Neuronal stem cell (in vitro differentiated cells): ENCODE measurements at regions not wholly inside any gene's neighbourhood (a gene's known extent, or its start where the extent isn't known, plus 50 kb on each side); places are given as distances from the start of the nearest gene placed in this dataset.

Experiments
- DNase-seq: peaks from one replicate; pipeline ENCODE4 v3.0.0-alpha.2; 2013; ENCODE audit warnings: low spot score
- H2AFZ ChIP-seq: one replicate; pipeline ENCODE4 v1.6.1; 2013; ENCODE audit warnings: mild to moderate bottlenecking, low read length, inconsistent platforms
- H2AK5ac ChIP-seq: 2 replicates; pipeline ENCODE4 v1.6.1; 2013; ENCODE audit warnings: low read depth, mild to moderate bottlenecking, inconsistent platforms, low read length, moderate library complexity, mixed read lengths
- H2BK120ac ChIP-seq: 2 replicates; pipeline ENCODE4 v1.6.1; 2013; ENCODE audit warnings: low read depth, mild to moderate bottlenecking, inconsistent platforms, low read length, moderate library complexity, mixed read lengths
- H2BK12ac ChIP-seq: one replicate; pipeline ENCODE4 v1.6.1; 2013; ENCODE audit warnings: low read length, inconsistent platforms
- H2BK15ac ChIP-seq: 2 replicates; pipeline ENCODE4 v1.6.1; 2013; ENCODE audit warnings: mild to moderate bottlenecking, low read length, inconsistent platforms, mixed read lengths
- H2BK5ac ChIP-seq: one replicate; pipeline ENCODE4 v1.6.1; 2013; ENCODE audit warnings: inconsistent platforms, mild to moderate bottlenecking, low read length, moderate library complexity
- H3K14ac ChIP-seq: one replicate; pipeline ENCODE4 v1.6.1; 2013; ENCODE audit warnings: low read length, inconsistent platforms
- H3K18ac ChIP-seq: 2 replicates; pipeline ENCODE4 v1.6.1; 2013; ENCODE audit warnings: low read length, inconsistent platforms
- H3K23ac ChIP-seq: 2 replicates; pipeline ENCODE4 v1.6.1; 2013; ENCODE audit warnings: low read depth, mild to moderate bottlenecking, mixed read lengths, low read length, inconsistent platforms; ENCODE audit not compliant: poor library complexity
- H3K27ac ChIP-seq: replicated peaks from 3 replicates; pipeline ENCODE4 v1.5.1; 2013; ENCODE audit warnings: low read length, inconsistent platforms
- H3K27me3 ChIP-seq, 3 experiments: 2 replicates each; pipeline ENCODE4 v1.6.1; 2013; ENCODE audit warnings: low read length in 3 of 3, mild to moderate bottlenecking in 2 of 3, inconsistent platforms in 1 of 3, low read depth in 1 of 3, mixed read lengths in 1 of 3, moderate library complexity in 1 of 3; ENCODE audit not compliant: control insufficient read depth in 3 of 3, insufficient read depth in 3 of 3
- H3K36me3 ChIP-seq, 2 donors: replicated peaks in 1 of 2; 2 replicates each; pipeline ENCODE4 v1.6.1; 2013; ENCODE audit warnings: low read length in 2 of 2; ENCODE audit not compliant: control insufficient read depth in 2 of 2, insufficient read depth in 2 of 2
- H3K4ac ChIP-seq: 2 replicates; pipeline ENCODE4 v1.6.1; 2013; ENCODE audit warnings: inconsistent platforms, mild to moderate bottlenecking, low read length, moderate library complexity
- H3K4me1 ChIP-seq, 2 donors: 1 replicate in 1 of 2; 2 replicates in 1 of 2; pipeline ENCODE4 v1.6.1; 2013; ENCODE audit warnings: low read length in 2 of 2, low read depth in 1 of 2; ENCODE audit not compliant: control insufficient read depth in 2 of 2, insufficient read depth in 1 of 2
- H3K4me2 ChIP-seq: one replicate; pipeline ENCODE4 v1.6.1; 2013; ENCODE audit warnings: mild to moderate bottlenecking, low read length, inconsistent platforms; ENCODE audit not compliant: insufficient read depth, poor library complexity, severe bottlenecking
- H3K4me3 ChIP-seq, 2 donors: 2 replicates each; pipeline ENCODE4 v1.5.1; 2013; ENCODE audit warnings: low read length in 2 of 2, mild to moderate bottlenecking in 2 of 2, inconsistent platforms in 1 of 2, moderate library complexity in 1 of 2
- H3K79me1 ChIP-seq: one replicate; pipeline ENCODE4 v1.6.1; 2013; ENCODE audit warnings: low read depth, mild to moderate bottlenecking, inconsistent platforms, low read length, moderate library complexity
- H3K9ac ChIP-seq: one replicate; pipeline ENCODE4 v1.6.1; 2013; ENCODE audit warnings: mild to moderate bottlenecking, low read depth, low read length, inconsistent platforms; ENCODE audit not compliant: poor library complexity
- H3K9me3 ChIP-seq, 2 donors: replicated peaks in 1 of 2; 2 replicates each; pipeline versions ENCODE3 to v1.6.1; 2013; ENCODE audit warnings: low read length in 2 of 2, mild to moderate bottlenecking in 2 of 2, inconsistent platforms in 1 of 2, low read depth in 1 of 2, mixed read lengths in 1 of 2, moderate library complexity in 1 of 2; ENCODE audit not compliant: control insufficient read depth in 2 of 2, insufficient read depth in 1 of 2
- H4K8ac ChIP-seq: one replicate; pipeline ENCODE4 v1.6.1; 2013; ENCODE audit warnings: low read depth, mild to moderate bottlenecking, inconsistent platforms, low read length, moderate library complexity
- H4K91ac ChIP-seq: one replicate; pipeline ENCODE4 v1.6.1; 2013; ENCODE audit warnings: low read length, low read depth, mild to moderate bottlenecking, inconsistent platforms; ENCODE audit not compliant: poor library complexity
- WGBS, 2 donors: extraction: QIAGEN DNeasy Blood & Tissue Kit; methylation state at CpG; one replicate each; pipeline ENCODE4 v1.1.7; 2013; ENCODE audit warnings: missing lambda C conversion rate in 2 of 2, mixed read lengths in 1 of 2; ENCODE audit not compliant: insufficient read length in 2 of 2, insufficient replicate concordance in 1 of 2; ENCODE audit errors: extremely low coverage in 2 of 2; 5-methylcytosine and 5-hydroxymethylcytosine counted together

- Histone ChIP-seq H3K4me1 (no peaks in the 10 kb centered on the region), H3K27ac (no peak overlapping the region)
- DNase-seq: no peak
Observed at GRCh38 chr1:221989741-221990140, 247.9 kb upstream of the DUSP10 start.

GRCh38 chr1:221988829-221989228 lies 246.9 kb upstream of the DUSP10 start:
- no peak overlapping the region for H2BK12ac ChIP-seq
- H3K4me1 ChIP-seq: no peaks in the 10 kb centered on the region
- no peak overlapping the region for H3K4me3 ChIP-seq
- no peak overlapping the region for H4K8ac ChIP-seq
- H3K9ac ChIP-seq: no peak overlapping the region
- no peak overlapping the region for H3K23ac ChIP-seq
- H2BK5ac ChIP-seq: no peak overlapping the region
- DNase-seq: no peak
- no peak overlapping the region for H2AFZ ChIP-seq
- no peak overlapping the region for H2AK5ac ChIP-seq
- no peaks in the 10 kb centered on the region for H3K27me3 ChIP-seq
- H3K36me3 ChIP-seq: no peaks in the 10 kb centered on the region
- H2BK15ac ChIP-seq: no peak overlapping the region
- no peak overlapping the region for H2BK120ac ChIP-seq
- H3K18ac ChIP-seq: no peak overlapping the region
- H3K14ac ChIP-seq: no peak overlapping the region
- no peak overlapping the region for H4K91ac ChIP-seq
- no peak overlapping the region for H3K27ac ChIP-seq
- no peak overlapping the region for H3K4ac ChIP-seq
- H3K4me2 ChIP-seq: no peak overlapping the region
- H3K79me1 ChIP-seq: no peaks in the 10 kb centered on the region
- no peaks in the 10 kb centered on the region for H3K9me3 ChIP-seq

More at GRCh38 chr1:221989741-221990140, 247.9 kb upstream of the DUSP10 start:
- no peak overlapping the region for H2BK15ac ChIP-seq
- WGBS, 2 donors: no CpG with 5 or more reads among the region's 1 CpG
- H3K27me3 ChIP-seq: no peaks in the 10 kb centered on the region
- H2BK5ac ChIP-seq: no peak overlapping the region
- no peak overlapping the region for H2BK120ac ChIP-seq
- H4K8ac ChIP-seq: no peak overlapping the region
- no peak overlapping the region for H3K4ac ChIP-seq
- H3K79me1 ChIP-seq: no peaks in the 10 kb centered on the region
- no peak overlapping the region for H3K9ac ChIP-seq
- H3K4me2 ChIP-seq: no peak overlapping the region
- no peak overlapping the region for H3K4me3 ChIP-seq
- H2AFZ ChIP-seq: no peak overlapping the region
- no peak overlapping the region for H2BK12ac ChIP-seq
- H2AK5ac ChIP-seq: no peak overlapping the region
- H3K9me3 ChIP-seq: no peaks in the 10 kb centered on the region
- H4K91ac ChIP-seq: no peak overlapping the region
- no peak overlapping the region for H3K14ac ChIP-seq
- no peak overlapping the region for H3K23ac ChIP-seq
- no peak overlapping the region for H3K18ac ChIP-seq
- no peaks in the 10 kb centered on the region for H3K36me3 ChIP-seq

GRCh38 chr1:221987860-221988520 lies 246.1 kb upstream of the DUSP10 start:
- Histone ChIP-seq H3K9me3 (no peaks in the 10 kb centered on the region), H2BK15ac (no peak overlapping the region)
- DNase-seq: no peak

GRCh38 chr1:221983444-221983843 lies 241.6 kb upstream of the DUSP10 start:
- no peak overlapping the region for H4K8ac ChIP-seq

More at GRCh38 chr1:221987860-221988520, 246.1 kb upstream of the DUSP10 start:
- Histone ChIP-seq H4K91ac (no peak overlapping the region), H2BK12ac (no peak overlapping the region), H2BK5ac (no peak overlapping the region), H3K18ac (no peak overlapping the region), H3K14ac (no peak overlapping the region), H3K9ac (no peak overlapping the region), H3K79me1 (no peaks in the 10 kb centered on the region), H3K23ac (no peak overlapping the region), H2AK5ac (no peak overlapping the region), H3K27me3 (no peaks in the 10 kb centered on the region), H2AFZ (no peak overlapping the region), H4K8ac (no peak overlapping the region), H3K4me1 (no peaks in the 10 kb centered on the region), H2BK120ac (no peak overlapping the region), H3K4me3 (no peak overlapping the region), H3K4me2 (no peak overlapping the region), H3K36me3 (no peaks in the 10 kb centered on the region), H3K27ac (no peak overlapping the region), H3K4ac (no peak overlapping the region)
- no CpG with 5 or more reads among the region's 6 CpGs for WGBS, 2 donors

More at GRCh38 chr1:221983444-221983843, 241.6 kb upstream of the DUSP10 start:
- no peak overlapping the region for H2BK12ac ChIP-seq
- no peaks in the 10 kb centered on the region for H3K27me3 ChIP-seq
- H2BK15ac ChIP-seq: no peak overlapping the region
- DNase-seq: no peak
- H2AK5ac ChIP-seq: no peak overlapping the region
- no peaks in the 10 kb centered on the region for H3K79me1 ChIP-seq
- no peaks in the 10 kb centered on the region for H3K4me1 ChIP-seq
- no peak overlapping the region for H3K18ac ChIP-seq
- no peak overlapping the region for H3K23ac ChIP-seq
- no peak overlapping the region for H2BK120ac ChIP-seq
- no peaks in the 10 kb centered on the region for H3K36me3 ChIP-seq
- H3K4me3 ChIP-seq: no peak overlapping the region
- no CpG with 5 or more reads among the region's 1 CpG for WGBS, 2 donors
- no peak overlapping the region for H3K9ac ChIP-seq
- H3K9me3 ChIP-seq: no peaks in the 10 kb centered on the region
- no peak overlapping the region for H3K14ac ChIP-seq
- H3K4me2 ChIP-seq: no peak overlapping the region
- H4K91ac ChIP-seq: no peak overlapping the region
- no peak overlapping the region for H3K27ac ChIP-seq
- H2AFZ ChIP-seq: no peak overlapping the region
- H2BK5ac ChIP-seq: no peak overlapping the region
- H3K4ac ChIP-seq: no peak overlapping the region
